HG03439 (cell line): ENCODE measurements at regions not wholly inside any gene's neighbourhood (a gene's known extent, or its start where the extent isn't known, plus 50 kb on each side); places are given as distances from the start of the nearest gene placed in this dataset.

ENCODE experiments used
- ATAC-seq: cut with Tn5 transposase; IDR thresholded peaks from one replicate; pipeline ENCODE4 v1.9.1; 2021; ENCODE audit warnings: mild to moderate bottlenecking, moderate library complexity; ENCODE audit not compliant: unreplicated experiment

DNA sequence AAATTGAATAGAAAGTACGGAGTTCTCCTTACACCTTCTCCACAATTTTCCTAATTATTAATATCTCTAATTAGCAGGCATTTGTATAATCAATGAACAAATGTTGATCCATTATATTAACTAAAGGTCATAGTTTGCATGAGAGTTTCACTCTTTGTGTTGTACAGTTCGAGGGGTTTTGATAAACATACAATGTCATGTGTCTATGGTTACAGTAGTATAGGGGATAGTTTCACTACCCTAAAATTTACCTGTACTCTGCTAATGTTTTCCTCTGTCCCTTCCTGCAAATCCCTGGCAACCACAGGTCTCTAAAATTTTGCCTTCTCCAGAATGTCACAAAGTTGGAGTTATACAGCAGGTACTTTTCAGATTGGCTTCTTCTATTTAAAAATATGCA, 1199.8 kb upstream of the GJE1 start:
- no peak for ATAC-seq

GRCh38 chr6:140931581-140931980, 1201.1 kb upstream of the GJE1 start:
- no peak for ATAC-seq

GRCh38 chr6:140929121-140929520, 1203.6 kb upstream of the GJE1 start:
- ATAC-seq = no peak

GRCh38 chr6:140923048-140923447, 1209.7 kb upstream of the GJE1 start:
- no peak for ATAC-seq

- ATAC-seq = peak; percentile 75
These were observed 1211.1 kb upstream of the GJE1 start for GRCh38 chr6:140921366-140922226.

GRCh38 chr6:140917911-140918310, 1214.8 kb upstream of the GJE1 start:
- no peak for ATAC-seq

DNA sequence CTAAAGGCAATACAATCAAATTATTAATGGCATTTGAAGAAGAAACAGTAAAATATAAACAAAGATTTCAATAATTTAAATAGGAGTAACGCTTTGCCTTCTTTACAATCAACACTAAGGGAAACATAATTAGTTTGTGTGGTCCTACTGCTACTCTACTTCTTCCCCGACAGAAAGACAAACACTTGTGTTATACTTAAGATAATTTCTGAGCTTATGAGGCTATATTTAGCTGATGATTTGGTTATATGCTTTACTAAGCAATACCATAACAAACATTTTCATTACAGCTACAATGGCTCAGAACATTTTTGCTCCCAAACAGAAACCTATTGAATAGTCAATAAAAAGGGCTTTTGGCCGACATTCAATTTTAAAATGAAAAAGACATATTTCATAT, 1217.2 kb upstream of the GJE1 start:
- no peak for ATAC-seq

- ATAC-seq = no peak
These were observed 1217.6 kb upstream of the GJE1 start for GRCh38 chr6:140915103-140915502.

DNA sequence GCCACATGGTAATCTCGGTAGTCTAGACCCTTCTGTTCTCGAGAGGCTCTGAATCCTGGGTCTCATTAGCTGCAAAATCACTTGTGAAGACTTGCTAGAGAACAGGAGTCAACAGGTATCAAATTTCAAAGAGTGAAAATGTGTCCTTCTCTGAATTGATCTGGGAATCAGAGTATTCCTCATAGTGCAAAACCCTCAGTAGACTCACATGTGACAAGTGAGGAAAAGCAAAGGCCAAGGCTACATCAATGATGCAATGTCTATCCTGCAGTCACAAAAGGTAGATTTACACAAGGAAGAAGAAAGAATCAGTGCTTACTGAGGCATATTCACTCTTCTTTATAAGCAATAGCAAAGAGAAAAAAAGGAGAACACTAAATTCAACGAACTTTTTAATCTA, 1220.0 kb upstream of the GJE1 start:
- ATAC-seq = no peak

DNA sequence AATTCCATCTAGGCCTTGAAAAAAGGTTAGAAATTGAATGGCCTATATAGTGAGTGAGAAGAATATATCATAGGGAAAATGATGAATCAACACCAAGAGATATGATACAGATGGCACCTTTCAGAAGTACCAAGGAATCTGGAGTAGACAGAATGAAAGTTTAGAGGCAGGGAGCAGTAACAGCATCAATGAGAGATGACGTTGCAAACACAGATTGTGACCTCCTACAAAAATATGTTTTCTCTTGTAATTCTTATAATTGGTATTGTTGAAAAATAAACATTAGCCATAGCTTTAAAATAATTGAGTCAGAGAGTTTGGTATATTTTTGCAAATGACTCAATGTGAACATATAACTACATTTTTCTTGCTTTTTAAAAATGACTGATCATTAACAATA, 1223.1 kb upstream of the GJE1 start:
- no peak for ATAC-seq

DNA sequence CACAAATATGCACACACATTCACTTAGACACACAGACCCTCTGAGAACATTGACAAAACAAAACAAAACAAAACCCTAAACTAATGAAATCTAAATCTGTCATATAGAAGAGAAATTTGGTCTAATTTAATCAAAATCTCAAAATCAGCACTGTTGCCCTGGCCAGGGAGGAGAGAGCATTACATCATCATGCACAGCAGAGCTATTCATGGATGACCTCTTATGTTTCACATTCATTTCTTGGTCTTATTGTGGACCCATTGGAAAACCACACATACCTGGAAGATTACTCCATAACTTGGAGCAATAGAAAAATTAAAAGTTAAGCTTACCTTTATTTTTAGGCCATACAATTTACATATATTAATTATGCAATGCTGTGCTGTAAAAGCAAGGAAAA, 1223.6 kb upstream of the GJE1 start:
- ATAC-seq = no peak

- no peak for ATAC-seq
These were observed 1224.2 kb upstream of the GJE1 start for GRCh38 chr6:140908505-140908904.

- no peak for ATAC-seq
These were observed 1225.5 kb upstream of the GJE1 start for GRCh38 chr6:140907235-140907634.

DNA sequence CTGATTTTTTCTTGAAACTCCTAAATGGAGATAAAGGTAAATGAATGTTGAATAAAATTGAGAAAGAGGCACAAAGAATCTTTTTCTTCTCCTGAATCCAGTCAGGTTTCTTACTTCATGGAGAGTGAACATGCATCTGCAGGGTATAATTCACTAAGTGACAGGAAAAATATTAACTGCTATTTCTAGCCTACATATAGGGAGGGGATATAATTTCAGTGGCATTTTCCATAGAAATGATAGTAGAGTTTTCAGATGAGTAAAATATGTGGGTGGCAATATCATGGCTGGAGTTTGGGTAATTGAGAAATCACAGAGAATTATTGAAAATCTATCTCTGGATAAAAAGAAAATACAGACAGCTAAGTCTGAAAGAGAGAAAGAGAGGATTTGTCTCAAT, 1227.0 kb upstream of the GJE1 start:
- no peak for ATAC-seq

DNA sequence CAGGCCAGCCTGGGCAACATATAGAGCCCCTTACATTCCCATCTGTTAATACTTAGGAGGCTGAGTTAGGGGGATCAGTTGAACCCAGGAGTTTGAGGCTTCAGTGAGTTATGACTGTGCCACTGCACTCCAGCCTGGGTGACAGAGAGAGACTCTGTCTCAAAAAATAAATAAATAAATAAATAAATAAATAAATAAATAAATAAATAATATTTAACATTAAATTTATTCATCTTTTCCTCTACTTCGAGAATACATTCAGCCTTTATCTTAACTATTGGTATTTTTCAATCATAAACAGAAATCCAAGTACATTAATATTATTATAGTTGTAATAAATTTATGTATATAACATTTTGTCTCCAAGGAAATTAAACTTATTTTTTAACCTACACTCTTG, 1227.7 kb upstream of the GJE1 start:
- no peak for ATAC-seq

GRCh38 chr6:140897804-140898573, 1234.7 kb upstream of the GJE1 start:
- no peak for ATAC-seq

GRCh38 chr6:140897349-140897748, 1235.4 kb upstream of the GJE1 start:
- no peak for ATAC-seq

DNA sequence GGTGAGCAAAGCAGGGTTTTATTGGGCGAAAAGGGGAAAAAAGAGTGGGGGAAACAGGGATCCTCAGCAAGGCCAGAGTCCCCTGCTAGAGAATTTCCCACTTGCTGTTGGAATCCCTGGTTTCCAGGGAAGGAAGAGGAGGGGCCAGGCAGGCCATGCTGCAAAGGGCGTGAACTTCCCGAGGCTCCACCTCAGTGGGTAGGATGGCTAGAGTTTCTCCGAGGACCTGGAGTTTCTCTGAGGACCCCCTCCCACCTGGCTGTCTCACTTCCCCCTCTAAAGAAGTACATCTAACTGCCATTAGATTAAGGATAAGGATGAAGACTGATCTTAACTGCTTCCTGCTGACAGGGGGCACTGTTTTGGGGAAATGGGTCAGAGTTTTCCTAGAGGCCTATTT, 1239.3 kb upstream of the GJE1 start:
- ATAC-seq = no peak

DNA sequence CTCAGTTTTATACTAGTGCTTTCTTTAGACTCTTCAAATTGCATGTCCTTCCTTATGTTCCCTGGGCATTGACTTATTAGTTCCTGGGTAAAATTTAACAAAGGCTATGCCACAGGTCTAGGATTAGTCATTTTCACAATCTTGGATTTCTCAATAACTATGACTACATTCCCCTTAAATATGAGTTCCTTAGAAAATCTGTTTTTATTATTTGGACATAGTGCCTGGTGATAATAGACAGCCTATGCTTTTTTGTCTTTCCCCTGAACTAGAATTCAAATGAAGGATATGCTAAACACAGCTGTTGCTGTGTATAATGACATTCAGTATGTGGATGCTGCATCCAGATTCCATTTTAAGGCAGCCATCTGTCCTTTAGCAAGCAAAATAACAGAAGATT, 1252.8 kb upstream of the GJE1 start:
- ATAC-seq = no peak

DNA sequence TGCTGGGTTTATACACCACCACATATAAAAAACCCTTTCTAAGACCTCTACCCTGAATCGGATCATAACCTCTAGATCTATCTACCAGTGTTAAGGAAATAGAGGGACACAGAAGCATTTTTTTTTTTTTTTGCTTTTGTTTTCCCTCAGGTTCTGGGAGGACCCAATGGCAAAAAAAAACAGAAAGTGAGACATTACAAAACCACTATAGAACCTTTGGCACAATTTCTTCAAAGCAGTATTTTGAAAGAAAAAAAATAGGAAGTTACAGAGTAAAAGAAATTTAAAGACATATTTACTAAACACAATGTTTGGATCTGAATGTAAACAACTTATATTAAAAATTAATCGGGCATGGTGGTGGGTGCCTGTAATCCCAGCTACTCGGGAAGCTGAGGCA, 1258.7 kb upstream of the GJE1 start:
- ATAC-seq = no peak

DNA sequence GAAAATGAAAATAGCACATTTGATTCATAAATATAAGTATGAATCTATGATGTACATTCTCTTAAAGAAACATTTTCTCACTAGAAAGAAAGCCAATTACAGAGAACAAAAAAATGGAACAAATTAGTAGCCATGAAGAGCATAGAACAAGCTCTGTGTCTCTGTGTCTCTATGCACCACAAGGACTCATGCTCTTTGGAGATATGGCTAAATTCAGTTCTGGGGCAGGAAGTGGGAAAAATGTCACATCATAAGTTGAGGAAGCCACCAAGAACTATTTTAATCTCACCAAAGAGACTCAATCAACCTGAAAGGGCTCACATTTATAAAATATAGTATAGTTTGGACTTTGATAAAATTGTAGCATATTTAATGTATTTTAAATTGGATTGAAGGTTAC, 1259.8 kb upstream of the GJE1 start:
- no peak for ATAC-seq

GRCh38 chr6:140871911-140872310, 1260.8 kb upstream of the GJE1 start:
- no peak for ATAC-seq
